Transverse colon (tissue), 4 donors: ENCODE measurements at regions not wholly inside any gene's neighbourhood (a gene's known extent, or its start where the extent isn't known, plus 50 kb on each side); places are given as distances from the start of the nearest gene placed in this dataset.
A peak's percentile ranks its signal among the peaks of the same experiment; 100 is the strongest.
"Not testable (repeated sequence)": the region's sequence is repeated elsewhere in the genome, so short reads cannot be mapped to it uniquely, and the experiment has no call there.

Experiments
- DNase-seq: peaks from one replicate; pipeline ENCODE4 v3.0.0-alpha.2; 2019
- H3K27ac ChIP-seq, 4 donors: fragments of 200-600 bp; sonication (generic); 2 replicates each; pipeline ENCODE4 v1.5.1; 2016 to 2018; ENCODE audit warnings: inconsistent platforms in 4 of 4
- H3K27me3 ChIP-seq: fragments of 200-600 bp; sonication (generic); 2 replicates; pipeline ENCODE4 v1.5.1; 2017; ENCODE audit warnings: inconsistent platforms
- H3K36me3 ChIP-seq, 4 donors: fragments of 200-600 bp; sonication (generic); 2 replicates each; pipeline ENCODE4 v1.5.1; 2017 to 2019; ENCODE audit warnings: inconsistent platforms in 4 of 4
- H3K4me1 ChIP-seq, 4 donors: fragments of 200-600 bp; sonication (generic); 2 replicates each; pipeline ENCODE4 v1.5.1; 2017 to 2020; ENCODE audit warnings: inconsistent platforms in 4 of 4
- H3K4me3 ChIP-seq, 4 donors: fragments of 200-600 bp; sonication (generic); 1 replicate in 1 of 4; 2 replicates in 3 of 4; pipeline versions ENCODE4 v1.5.1 to v1.6.1; 2017 to 2019; ENCODE audit warnings: inconsistent platforms in 4 of 4
- H3K9me3 ChIP-seq, 2 donors: fragments of 200-600 bp; sonication (generic); 2 replicates each; pipeline ENCODE4 v1.5.1; 2017 to 2019; ENCODE audit warnings: inconsistent platforms in 2 of 2
- CTCF ChIP-seq, 5 experiments: fragments of 200-600 bp in 3 of 5; fragments of 450-650 bp in 2 of 5; sonication (generic) in 3 of 5; IDR thresholded peaks; 1 replicate in 2 of 5; 2 replicates in 3 of 5; pipeline ENCODE4 v1.5.1; 2016 to 2017; ENCODE audit warnings: antibody characterized with exemption in 5 of 5, inconsistent platforms in 3 of 5, mild to moderate bottlenecking in 2 of 5, moderate library complexity in 1 of 5
- EP300 ChIP-seq: sonication (generic); formaldehyde crosslinking; IDR thresholded peaks from one replicate; pipeline ENCODE4 v1.6.1; 2017; ENCODE audit warnings: antibody characterized with exemption, low read depth
- POLR2A ChIP-seq: fragments of 450-650 bp; IDR thresholded peaks from one replicate; pipeline ENCODE4 v1.6.1; 2016; ENCODE audit warnings: antibody characterized with exemption, mild to moderate bottlenecking, moderate library complexity
- POLR2AphosphoS5 ChIP-seq, 3 donors: sonication (generic); formaldehyde crosslinking; IDR thresholded peaks; one replicate each; pipeline ENCODE4 v1.6.1; 2016; ENCODE audit warnings: antibody characterized with exemption in 3 of 3
- WGBS, 2 donors: methylation state at CpG; one replicate each; pipeline ENCODE4 v1.1.5; 2018; ENCODE audit warnings: low coverage in 1 of 2; 5-methylcytosine and 5-hydroxymethylcytosine counted together
- in situ Hi-C, 4 donors: fragments of 200-750 bp; cut with MboI; loops; one replicate each; pipeline versions ENCODE4 v1.15.0 to v1.15.1; 2017; ENCODE audit warnings: low sequenced_read_pairs in 3 of 4, low pct_ligation_motif_present in 1 of 4, low pct_unique_long_range_greater_than_20kb in 1 of 4
- intact Hi-C: fragments of 100-400 bp; cut with DNase I; formaldehyde crosslinking; loops from one replicate; pipeline ENCODE4 v1.15.1; 2023; ENCODE audit warnings: low total_unique reads

DNA sequence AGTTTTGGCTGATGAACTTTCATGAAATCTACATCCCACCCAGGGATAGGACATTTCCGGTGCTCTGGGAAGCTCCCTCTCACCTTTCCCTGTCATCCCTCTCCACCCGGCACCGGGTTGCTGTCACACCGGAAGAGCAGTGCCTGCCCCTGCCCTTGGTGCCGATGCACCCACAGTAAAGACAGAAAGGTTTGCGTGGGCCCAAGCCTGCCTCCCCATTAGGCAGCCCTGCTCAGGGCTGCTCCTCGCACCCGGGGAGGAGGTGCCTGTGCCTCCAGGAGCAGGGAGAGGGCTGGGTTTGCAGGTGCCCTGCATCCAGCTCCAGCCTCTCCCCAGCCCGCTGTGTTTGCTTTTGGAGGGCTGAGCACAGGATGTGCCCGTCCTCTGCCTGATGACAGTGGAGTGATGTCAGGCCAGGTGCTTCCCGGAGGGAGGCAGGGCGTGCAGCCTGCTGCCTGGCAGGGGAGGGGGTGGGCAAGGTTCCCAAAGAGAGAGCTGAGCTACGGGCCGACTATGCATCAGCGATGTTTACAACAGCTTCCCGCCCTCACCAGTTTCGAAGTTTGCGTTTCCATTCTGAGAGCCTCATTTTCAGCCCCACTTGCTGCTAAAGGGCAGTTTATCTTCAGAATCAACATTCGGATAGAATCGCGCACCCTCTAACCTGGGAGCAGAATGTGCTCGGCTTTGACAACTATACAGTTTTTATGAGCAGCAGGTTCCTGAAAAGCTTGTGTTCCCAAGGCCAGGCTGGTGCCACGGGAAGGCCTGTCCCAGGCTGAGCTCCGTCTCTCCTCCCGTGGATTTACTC is 83.2 kb upstream of the CLDN5 start:
- peaks cover 33% of the 10 kb centered on the region for H3K27me3 ChIP-seq
- no peak overlapping the region for H3K4me3 ChIP-seq
- no peak overlapping the region for H3K27ac ChIP-seq
- no peaks in the 10 kb centered on the region for H3K9me3 ChIP-seq
- peak; percentile 25 for DNase-seq
- TF ChIP-seq POLR2AphosphoS5 (IDR thresholded peaks at IDR 0.05) (peak in 2 of 3 donors; percentile 24), POLR2A (no peak)
- intact Hi-C loops: no loop called here
- WGBS, 2 donors: 24 to 28% methylated on average over 8 to 25 of the region's 25 CpGs
- in situ Hi-C loops: no loop called here
- no peaks in the 10 kb centered on the region for H3K4me1 ChIP-seq
- H3K36me3 ChIP-seq: no peaks in the 10 kb centered on the region

- no peak overlapping the region for H3K4me3 ChIP-seq
- 69% methylated on average over 11 of the region's 11 CpGs; no CpG with 5 or more reads in 1 of the 2 donors for WGBS, 2 donors
- H3K27me3 ChIP-seq: peaks cover 33% of the 10 kb centered on the region
- H3K27ac ChIP-seq: no peak overlapping the region
- in situ Hi-C loops (no loop called here), intact Hi-C loops (no loop called here)
- no peaks in the 10 kb centered on the region for H3K9me3 ChIP-seq
- DNase-seq: no peak
- TF ChIP-seq POLR2A (no peak), CTCF (IDR thresholded peaks at IDR 0.05) (no peak)
- H3K36me3 ChIP-seq: no peaks in the 10 kb centered on the region
- no peaks in the 10 kb centered on the region for H3K4me1 ChIP-seq
These were observed 83.9 kb upstream of the CLDN5 start for GRCh38 chr22:19608003-19608690.

GRCh38 chr22:19609753-19610152 is 85.5 kb upstream of the CLDN5 start:
- intact Hi-C loops: not testable (repeated sequence)

GRCh38 chr22:19610518-19611253 is 86.5 kb upstream of the CLDN5 start:
- H3K27ac ChIP-seq: no peak overlapping the region
- H3K9me3 ChIP-seq: no peaks in the 10 kb centered on the region
- TF ChIP-seq CTCF (IDR thresholded peaks at IDR 0.05) (no peak), POLR2A (no peak), EP300 (no peak), POLR2AphosphoS5 (IDR thresholded peaks at IDR 0.05) (no peak)
- no peaks in the 10 kb centered on the region for H3K4me1 ChIP-seq
- H3K27me3 ChIP-seq: peaks cover 44% of the 10 kb centered on the region
- no peaks in the 10 kb centered on the region for H3K36me3 ChIP-seq
- WGBS, 2 donors: 20 to 58% methylated on average over 1 to 14 of the region's 14 CpGs
- intact Hi-C loops (no loop called here), in situ Hi-C loops (no loop called here)
- DNase-seq: no peak
- no peak overlapping the region for H3K4me3 ChIP-seq

More at GRCh38 chr22:19609753-19610152, 85.5 kb upstream of the CLDN5 start:
- H3K9me3 ChIP-seq, DNase-seq, H3K4me1 ChIP-seq, H3K36me3 ChIP-seq, H3K4me3 ChIP-seq, H3K27ac ChIP-seq, in situ Hi-C loops: not testable (repeated sequence)
- 83 to 86% methylated on average over 8 of the region's 8 CpGs for WGBS, 2 donors
- H3K27me3 ChIP-seq: peaks cover 44% of the 10 kb centered on the region

DNA sequence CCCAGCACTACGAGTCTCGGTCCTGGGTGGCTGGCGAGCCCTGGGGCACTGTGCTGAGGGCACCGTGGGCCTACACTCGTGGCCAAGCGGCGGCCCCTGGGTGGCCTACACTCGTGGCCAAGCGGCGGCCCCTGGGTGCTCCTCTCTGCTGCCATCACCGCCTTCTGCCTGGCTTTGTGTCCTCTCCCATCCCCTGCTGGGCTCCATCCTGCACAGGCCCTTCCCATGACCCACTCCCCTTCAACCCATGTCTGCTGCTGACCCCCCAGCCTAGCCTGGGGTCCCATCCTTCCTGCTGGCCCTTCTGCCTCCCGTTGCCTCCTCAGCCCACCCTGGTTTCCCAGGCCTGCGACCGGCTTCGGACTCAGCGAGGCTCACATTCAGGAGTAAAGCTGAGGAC is 87.4 kb upstream of the CLDN5 start:
- no peak for DNase-seq
- H3K4me1 ChIP-seq: no peaks in the 10 kb centered on the region
- no peaks in the 10 kb centered on the region for H3K36me3 ChIP-seq
- no peak for TF ChIP-seq EP300
- TF ChIP-seq POLR2AphosphoS5 (IDR thresholded peaks at IDR 0.05): no peak
- no peak for TF ChIP-seq POLR2A
- no peak for TF ChIP-seq CTCF (IDR thresholded peaks at IDR 0.05)
- 90% methylated on average over 16 of the region's 16 CpGs; no CpG with 5 or more reads in 1 of the 2 donors for WGBS, 2 donors
- intact Hi-C loops (no loop called here), in situ Hi-C loops (no loop called here)
- no peak overlapping the region for H3K4me3 ChIP-seq
- H3K27ac ChIP-seq: no peak overlapping the region
- H3K9me3 ChIP-seq: no peaks in the 10 kb centered on the region
- peaks cover 35% of the 10 kb centered on the region for H3K27me3 ChIP-seq
